GM12891 (cell line): ENCODE measurements at regions not wholly inside any gene's neighbourhood (a gene's known extent, or its start where the extent isn't known, plus 50 kb on each side); places are given as distances from the start of the nearest gene placed in this dataset.

ENCODE experiments used
- POLR2A ChIP-seq: IDR thresholded peaks from 2 replicates; pipeline ENCODE4 v1.6.1; 2011; ENCODE audit warnings: low read depth, low read length, control low read depth
- POLR2AphosphoS5 ChIP-seq: IDR thresholded peaks from 2 replicates; pipeline ENCODE4 v1.6.1; 2011; ENCODE audit warnings: low read depth, low read length, control low read depth
- POU2F2 ChIP-seq: IDR thresholded peaks from 2 replicates; pipeline ENCODE4 v1.6.1; 2011; ENCODE audit warnings: low read depth, mild to moderate bottlenecking, control low read depth, low read length, moderate library complexity
- SPI1 ChIP-seq: IDR thresholded peaks from 2 replicates; pipeline ENCODE4 v1.6.1; 2011; ENCODE audit warnings: low read depth, low read length, control low read depth
- TAF1 ChIP-seq: IDR thresholded peaks from 2 replicates; pipeline ENCODE4 v1.6.1; 2011; ENCODE audit warnings: low read depth, low read length, control low read depth

DNA sequence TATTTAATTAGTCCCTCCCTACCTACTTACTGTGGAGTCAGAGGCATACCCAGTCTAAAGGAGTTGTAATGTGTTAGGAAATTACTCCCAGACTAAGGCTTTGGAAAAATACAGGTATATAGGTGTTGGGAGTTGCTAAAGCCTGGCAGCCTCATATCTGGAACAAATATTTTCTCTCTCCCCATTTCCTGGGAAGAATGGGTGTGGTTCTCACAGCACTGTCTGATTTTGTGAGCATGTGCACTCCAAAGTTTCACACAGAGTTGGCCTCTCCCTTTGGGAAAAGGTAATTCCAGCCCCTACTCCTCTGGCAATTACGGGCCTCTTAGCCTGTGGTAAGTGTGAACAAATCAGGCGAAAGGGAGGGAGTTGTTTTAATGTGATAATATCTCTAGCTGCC, 187.0 kb downstream of the MID1IP1 start:
- TF ChIP-seq POLR2AphosphoS5 (no peak), POLR2A (no peak), SPI1 (no peak), TAF1 (no peak), POU2F2 (no peak)
